Mesenchymal stem cell (in vitro differentiated cells and primary cell): ENCODE measurements at regions not wholly inside any gene's neighbourhood (a gene's known extent, or its start where the extent isn't known, plus 50 kb on each side); places are given as distances from the start of the nearest gene placed in this dataset.
A peak's percentile ranks its signal among the peaks of the same experiment; 100 is the strongest.

Experiments
- DNase-seq: peaks from one replicate; pipeline ENCODE4 v3.0.0-alpha.2; 2013
- H2AFZ ChIP-seq: one replicate; pipeline ENCODE4 v1.6.1; 2013; ENCODE audit warnings: low read depth, mild to moderate bottlenecking, control low read depth, inconsistent platforms, low read length, moderate library complexity
- H2AK5ac ChIP-seq: 2 replicates; pipeline ENCODE4 v1.6.1; 2013; ENCODE audit warnings: low read length, moderate library complexity, mild to moderate bottlenecking, inconsistent platforms; ENCODE audit not compliant: severe bottlenecking
- H2BK120ac ChIP-seq: one replicate; pipeline ENCODE4 v1.6.1; 2013; ENCODE audit warnings: low read depth, mild to moderate bottlenecking, inconsistent platforms, low read length, moderate library complexity
- H2BK12ac ChIP-seq, 2 experiments: one replicate each; pipeline ENCODE4 v1.6.1; 2013; ENCODE audit warnings: inconsistent platforms in 2 of 2, low read length in 2 of 2, mild to moderate bottlenecking in 2 of 2, moderate library complexity in 2 of 2, control low read depth in 1 of 2
- H2BK15ac ChIP-seq: one replicate; pipeline ENCODE4 v1.6.1; 2013; ENCODE audit warnings: mild to moderate bottlenecking, low read depth, inconsistent platforms; ENCODE audit not compliant: poor library complexity, severe bottlenecking
- H2BK5ac ChIP-seq: 2 replicates; pipeline ENCODE4 v1.6.1; 2013; ENCODE audit warnings: low read depth, mild to moderate bottlenecking, low read length, control low read depth, inconsistent platforms; ENCODE audit not compliant: poor library complexity, severe bottlenecking
- H3K14ac ChIP-seq, 2 experiments: one replicate each; pipeline ENCODE4 v1.6.1; 2013; ENCODE audit warnings: inconsistent platforms in 2 of 2, low read length in 2 of 2, control low read depth in 1 of 2, mild to moderate bottlenecking in 1 of 2, moderate library complexity in 1 of 2
- H3K18ac ChIP-seq, 2 experiments: one replicate each; pipeline ENCODE4 v1.6.1; 2013; ENCODE audit warnings: inconsistent platforms in 2 of 2, low read length in 2 of 2, control low read depth in 1 of 2, low read depth in 1 of 2, mild to moderate bottlenecking in 1 of 2
- H3K23ac ChIP-seq, 2 experiments: one replicate each; pipeline ENCODE4 v1.6.1; 2013; ENCODE audit warnings: inconsistent platforms in 2 of 2, low read length in 2 of 2, mild to moderate bottlenecking in 2 of 2, moderate library complexity in 2 of 2, control low read depth in 1 of 2
- H3K27ac ChIP-seq: 2 replicates; pipeline ENCODE4 v1.5.1; 2013; ENCODE audit warnings: mild to moderate bottlenecking, moderate library complexity, low read length, control low read depth, inconsistent platforms; ENCODE audit not compliant: poor library complexity, severe bottlenecking
- H3K27me3 ChIP-seq, 2 experiments: 2 replicates each; pipeline versions ENCODE4 v1.6.1 to v1.7.0; 2013; ENCODE audit warnings: low read length in 2 of 2, mild to moderate bottlenecking in 2 of 2, moderate library complexity in 2 of 2, control low read depth in 1 of 2, inconsistent platforms in 1 of 2; ENCODE audit not compliant: control insufficient read depth in 1 of 2, insufficient read depth in 1 of 2
- H3K36me3 ChIP-seq, 2 experiments: 2 replicates each; pipeline versions ENCODE4 v1.6.1 to v1.7.0; 2013; ENCODE audit warnings: low read length in 2 of 2, control low read depth in 1 of 2, inconsistent platforms in 1 of 2, low read depth in 1 of 2, mild to moderate bottlenecking in 1 of 2; ENCODE audit not compliant: insufficient read depth in 2 of 2, control insufficient read depth in 1 of 2
- H3K4ac ChIP-seq, 2 experiments: one replicate each; pipeline ENCODE4 v1.6.1; 2013; ENCODE audit warnings: inconsistent platforms in 2 of 2, low read length in 2 of 2, mild to moderate bottlenecking in 2 of 2, moderate library complexity in 2 of 2, control low read depth in 1 of 2, low read depth in 1 of 2
- H3K4me1 ChIP-seq: 2 replicates; pipeline ENCODE4 v1.6.1; 2013; ENCODE audit warnings: low read depth, low read length, control low read depth; ENCODE audit not compliant: control insufficient read depth, insufficient read depth
- H3K4me2 ChIP-seq: 2 replicates; pipeline ENCODE4 v1.6.1; 2013; ENCODE audit warnings: low read length, mild to moderate bottlenecking, inconsistent platforms; ENCODE audit not compliant: poor library complexity, severe bottlenecking
- H3K4me3 ChIP-seq, 2 experiments: 2 replicates each; pipeline versions ENCODE4 v1.5.1 to v1.7.0; 2013; ENCODE audit warnings: low read length in 2 of 2, mild to moderate bottlenecking in 2 of 2, control low read depth in 1 of 2, low read depth in 1 of 2; ENCODE audit not compliant: insufficient read depth in 1 of 2
- H3K79me1 ChIP-seq: replicated peaks from 2 replicates; pipeline ENCODE4 v1.6.1; 2013; ENCODE audit warnings: mild to moderate bottlenecking, control low read depth, low read length, inconsistent platforms; ENCODE audit not compliant: poor library complexity, severe bottlenecking
- H3K9ac ChIP-seq: 2 replicates; pipeline ENCODE4 v1.7.0; 2013; ENCODE audit warnings: mild to moderate bottlenecking, low read length, moderate library complexity
- H3K9me3 ChIP-seq: 2 replicates; pipeline ENCODE4 v1.7.0; 2013; ENCODE audit warnings: mild to moderate bottlenecking, low read length; ENCODE audit not compliant: control insufficient read depth
- H4K8ac ChIP-seq: one replicate; pipeline ENCODE4 v1.6.1; 2013; ENCODE audit warnings: inconsistent platforms, mild to moderate bottlenecking, low read length, moderate library complexity
- H4K91ac ChIP-seq: one replicate; pipeline ENCODE4 v1.6.1; 2013; ENCODE audit warnings: mild to moderate bottlenecking, low read length, inconsistent platforms
- WGBS: methylation state at CpG from one replicate; pipeline ENCODE4 v1.1.7; 2013; ENCODE audit warnings: mixed read lengths; 5-methylcytosine and 5-hydroxymethylcytosine counted together

DNA sequence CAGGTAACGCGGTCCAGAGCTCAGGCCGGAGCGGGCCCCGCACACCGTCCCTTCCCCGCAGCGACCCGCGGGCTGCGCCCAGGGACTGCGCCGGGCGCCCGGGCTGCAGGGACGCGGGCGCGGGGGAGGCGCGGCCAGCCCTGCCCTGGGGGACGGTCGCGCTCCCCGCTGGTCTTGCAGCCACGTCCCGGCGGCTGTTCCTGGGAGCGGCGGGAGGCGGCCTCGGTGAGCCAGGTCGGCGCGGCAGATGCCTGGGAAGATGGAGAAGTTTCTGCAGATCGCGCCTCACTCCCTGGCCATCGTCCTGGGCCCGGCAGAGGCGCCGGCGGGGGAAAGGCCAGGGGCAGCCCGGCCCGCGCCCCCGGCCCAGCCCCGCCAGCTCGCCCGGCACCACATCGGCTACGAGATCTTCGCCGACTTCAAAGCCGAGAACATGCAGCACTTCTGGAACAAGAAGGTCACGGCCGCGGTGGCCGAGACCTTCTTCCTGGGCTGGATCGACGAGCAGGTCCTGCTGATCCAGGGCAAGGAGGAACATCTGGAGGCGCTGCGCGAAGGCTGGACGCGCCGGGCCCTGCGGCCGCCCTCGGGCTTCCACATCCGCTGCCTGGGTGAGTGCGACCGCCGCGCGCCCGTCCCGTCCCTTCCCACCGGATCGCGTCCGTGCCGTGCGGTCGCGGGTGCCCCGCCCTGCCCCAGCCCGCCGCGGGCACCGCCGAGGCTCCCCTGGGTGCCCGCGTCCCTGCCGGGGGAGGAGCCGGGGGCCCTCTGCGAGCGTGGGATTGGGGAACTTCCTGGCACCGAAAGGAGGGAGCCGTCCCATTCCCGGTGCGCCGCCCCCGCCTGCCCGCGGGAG is 107.4 kb upstream of the STOX2 start:
- no peak overlapping the region for H2BK15ac ChIP-seq
- peaks cover 25% of the 10 kb centered on the region for H3K9me3 ChIP-seq
- H3K27me3 ChIP-seq: peaks cover 52 to 55% of the 10 kb centered on the region in 2 experiments
- no peaks in the 10 kb centered on the region for H3K79me1 ChIP-seq
- H3K36me3 ChIP-seq: no peaks in the 10 kb centered on the region
- no peak overlapping the region for H2BK12ac ChIP-seq
- no peak overlapping the region for H3K27ac ChIP-seq
- no peak overlapping the region for H3K14ac ChIP-seq
- H3K23ac ChIP-seq: no peak overlapping the region
- no peak overlapping the region for H2BK5ac ChIP-seq
- WGBS: under 1% methylated on average over 75 of the region's 105 CpGs
- no peak overlapping the region for H2BK120ac ChIP-seq
- H3K4me2 ChIP-seq: peak overlapping the region; percentile 93
- no peak overlapping the region for H2AK5ac ChIP-seq
- H3K4me3 ChIP-seq: peak overlapping the region; percentile 55
- H3K4me1 ChIP-seq: peaks cover 16% of the 10 kb centered on the region
- no peak overlapping the region for H4K91ac ChIP-seq
- H3K9ac ChIP-seq: no peak overlapping the region
- H3K18ac ChIP-seq: no peak overlapping the region
- no peak for DNase-seq
- H4K8ac ChIP-seq: no peak overlapping the region
- H2AFZ ChIP-seq: peak overlapping the region; percentile 58
- H3K4ac ChIP-seq: no peak overlapping the region

- Histone ChIP-seq H2BK15ac (no peak overlapping the region), H3K4me3 (peak overlapping the region in 1 of 2 experiments; percentile 55), H2BK120ac (no peak overlapping the region), H3K9ac (no peak overlapping the region), H3K18ac (no peak overlapping the region), H3K27ac (no peak overlapping the region), H3K36me3 (no peaks in the 10 kb centered on the region), H3K9me3 (peaks cover 17% of the 10 kb centered on the region), H2BK12ac (no peak overlapping the region), H2AK5ac (no peak overlapping the region), H3K27me3 (peaks cover 49 to 58% of the 10 kb centered on the region in 2 experiments), H3K4ac (no peak overlapping the region), H3K4me1 (peaks cover 16% of the 10 kb centered on the region), H2AFZ (no peak overlapping the region), H3K79me1 (no peaks in the 10 kb centered on the region), H4K91ac (no peak overlapping the region), H3K14ac (no peak overlapping the region), H3K23ac (no peak overlapping the region), H4K8ac (no peak overlapping the region), H2BK5ac (no peak overlapping the region), H3K4me2 (peak overlapping the region; percentile 93)
- no peak for DNase-seq
- WGBS: 3% methylated on average over 60 of the region's 65 CpGs
Observed at GRCh38 chr4:183798301-183799253, 106.5 kb upstream of the STOX2 start.

- H2AFZ ChIP-seq: no peak overlapping the region
- no peak overlapping the region for H3K4me3 ChIP-seq
- no peak overlapping the region for H2BK5ac ChIP-seq
- no peaks in the 10 kb centered on the region for H3K9me3 ChIP-seq
- no peak overlapping the region for H3K18ac ChIP-seq
- no peaks in the 10 kb centered on the region for H3K36me3 ChIP-seq
- no peak overlapping the region for H3K14ac ChIP-seq
- H2AK5ac ChIP-seq: no peak overlapping the region
- 46% methylated on average over 8 of the region's 8 CpGs for WGBS
- no peak for DNase-seq
- no peak overlapping the region for H3K4me2 ChIP-seq
- H2BK15ac ChIP-seq: no peak overlapping the region
- no peak overlapping the region for H2BK120ac ChIP-seq
- no peak overlapping the region for H3K23ac ChIP-seq
- H3K79me1 ChIP-seq: no peaks in the 10 kb centered on the region
- H3K27me3 ChIP-seq: peaks cover 37 to 50% of the 10 kb centered on the region in 2 experiments
- H3K27ac ChIP-seq: no peak overlapping the region
- H4K8ac ChIP-seq: no peak overlapping the region
- no peak overlapping the region for H4K91ac ChIP-seq
- peaks cover 16% of the 10 kb centered on the region for H3K4me1 ChIP-seq
- no peak overlapping the region for H3K4ac ChIP-seq
- no peak overlapping the region for H2BK12ac ChIP-seq
- no peak overlapping the region for H3K9ac ChIP-seq
Observed at GRCh38 chr4:183801457-183802165, 103.5 kb upstream of the STOX2 start.
